Fibroblast of skin of abdomen (primary cell): ENCODE measurements at regions not wholly inside any gene's neighbourhood (a gene's known extent, or its start where the extent isn't known, plus 50 kb on each side); places are given as distances from the start of the nearest gene placed in this dataset.

Source experiments
- DNase-seq: peaks from one replicate; pipeline ENCODE4 v3.0.0-alpha.2; 2013

DNA sequence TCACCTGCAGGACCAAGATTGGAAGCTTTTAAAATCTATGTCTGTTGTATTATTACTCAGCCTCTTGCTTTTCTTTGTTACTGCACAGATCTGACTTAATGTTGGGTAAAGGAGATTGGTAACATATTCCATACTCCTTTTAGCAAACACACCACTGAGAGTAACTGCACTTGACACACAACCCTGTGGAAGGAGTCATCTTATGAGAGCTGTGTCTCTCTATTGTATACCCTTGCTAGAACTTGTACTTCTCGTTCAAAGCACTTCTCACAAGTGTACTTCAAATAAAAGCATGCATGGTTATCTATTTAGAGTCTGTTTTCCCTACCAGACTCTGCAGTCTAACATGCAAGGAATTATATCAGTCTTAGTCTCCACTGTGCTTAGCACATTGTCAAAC, 813.4 kb downstream of the ADGRL2 start:
- DNase-seq = no peak

DNA sequence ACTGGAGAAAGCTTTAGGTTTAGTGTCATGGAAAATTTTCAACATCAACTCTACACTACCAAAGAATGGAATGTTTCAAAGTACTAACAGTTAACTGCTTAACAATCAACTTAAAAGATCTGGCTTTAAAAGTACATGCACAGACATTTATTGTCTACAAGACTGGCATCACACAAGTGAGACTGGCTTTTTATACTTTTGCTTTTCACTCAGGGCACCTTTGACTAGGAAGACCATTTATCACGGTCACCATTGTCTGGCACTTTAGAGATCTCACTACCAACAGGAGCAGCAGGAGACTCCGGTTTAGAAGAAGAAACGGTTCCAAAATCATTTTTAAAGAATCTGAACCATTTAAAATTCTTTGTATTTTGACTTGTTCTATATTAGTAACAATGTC, 812.3 kb downstream of the ADGRL2 start:
- DNase-seq = no peak

- DNase-seq = no peak
These were observed 805.8 kb downstream of the ADGRL2 start for GRCh38 chr1:82606546-82606945.

GRCh38 chr1:82604524-82604923, 803.8 kb downstream of the ADGRL2 start:
- no peak for DNase-seq

DNA sequence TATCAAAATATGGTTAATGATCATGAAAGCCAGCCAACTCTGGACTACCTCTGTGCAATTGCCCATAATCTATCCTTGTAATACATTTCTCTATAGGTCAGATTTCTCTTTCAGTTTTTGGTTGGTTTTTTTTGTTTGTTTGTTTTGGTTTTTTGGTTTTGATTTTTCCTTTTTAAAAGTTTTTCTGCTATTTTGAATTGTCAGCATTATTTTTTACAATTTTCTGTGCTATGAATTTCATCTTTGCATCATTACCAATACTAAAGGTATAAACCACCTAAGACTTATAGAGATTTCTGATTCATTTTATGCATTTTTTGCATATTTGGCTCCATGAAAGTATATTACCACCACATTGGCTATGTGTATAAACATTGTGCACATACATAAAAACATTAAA, 799.6 kb downstream of the ADGRL2 start:
- no peak for DNase-seq

DNA sequence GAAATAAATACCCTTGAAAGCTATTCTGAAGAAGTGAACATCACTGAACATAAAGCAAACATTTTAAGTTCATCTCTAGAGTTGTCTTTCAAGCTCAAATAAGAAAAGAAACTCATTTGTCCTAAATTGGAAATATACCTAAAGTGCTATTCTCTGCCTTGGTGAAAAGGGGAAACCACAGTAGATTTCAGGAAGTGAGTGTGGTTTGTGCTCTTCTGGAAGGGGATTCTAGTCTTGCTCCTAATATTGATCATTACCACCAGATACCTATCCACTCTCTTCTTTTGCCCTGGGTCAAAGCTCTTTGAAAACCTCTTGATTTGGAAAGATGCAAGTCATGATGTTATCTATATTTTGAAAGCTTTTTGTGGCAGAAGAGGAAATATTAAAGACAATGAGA, 798.1 kb downstream of the ADGRL2 start:
- no peak for DNase-seq

DNA sequence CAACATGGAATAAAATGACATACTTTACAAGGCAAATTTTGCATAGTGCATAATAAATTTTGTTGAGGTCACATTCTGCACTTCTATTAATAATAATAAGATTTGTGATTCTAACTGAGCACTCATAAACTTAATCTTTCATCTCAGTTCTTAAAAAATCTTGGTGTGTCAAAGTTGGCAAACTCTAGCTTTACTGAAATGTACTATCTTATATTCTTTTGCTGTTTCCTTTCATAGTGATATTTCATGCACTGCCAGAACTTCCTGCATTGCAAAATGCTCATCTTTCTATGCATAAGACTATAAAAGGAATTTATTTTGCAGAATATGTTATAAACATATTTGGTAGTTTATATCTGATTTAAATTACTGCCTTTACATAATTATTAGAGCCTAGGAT, 797.6 kb downstream of the ADGRL2 start:
- DNase-seq = peak; percentile 1

GRCh38 chr1:82597649-82598048, 796.9 kb downstream of the ADGRL2 start:
- DNase-seq = peak; percentile 85

GRCh38 chr1:82597141-82597540, 796.4 kb downstream of the ADGRL2 start:
- no peak for DNase-seq

GRCh38 chr1:82593561-82593960, 792.8 kb downstream of the ADGRL2 start:
- peak; percentile 12 for DNase-seq

- no peak for DNase-seq
These were observed 788.9 kb downstream of the ADGRL2 start for GRCh38 chr1:82589588-82589987.

- no peak for DNase-seq
These were observed 786.6 kb downstream of the ADGRL2 start for GRCh38 chr1:82587371-82587770.

GRCh38 chr1:82586473-82586872, 785.7 kb downstream of the ADGRL2 start:
- peak; percentile 11 for DNase-seq

DNA sequence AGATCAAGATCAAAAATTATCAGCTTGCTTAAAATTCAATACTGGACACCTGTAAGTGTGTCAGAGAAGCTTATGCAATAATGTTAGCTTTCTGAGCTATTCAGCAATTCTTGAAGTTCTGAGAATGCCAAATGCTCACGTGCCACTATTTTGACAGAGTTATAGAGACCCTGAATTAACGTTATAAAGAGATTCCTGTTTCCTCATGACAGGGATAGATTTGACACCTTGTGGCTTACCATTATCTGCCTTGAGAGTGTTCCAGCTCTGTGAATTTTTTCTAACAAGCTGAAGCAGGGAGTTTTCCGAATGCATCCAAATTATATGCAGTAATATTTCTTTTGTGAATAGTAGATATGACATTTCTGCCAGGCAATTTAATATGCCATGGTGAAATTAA, 781.6 kb downstream of the ADGRL2 start:
- DNase-seq = no peak

DNA sequence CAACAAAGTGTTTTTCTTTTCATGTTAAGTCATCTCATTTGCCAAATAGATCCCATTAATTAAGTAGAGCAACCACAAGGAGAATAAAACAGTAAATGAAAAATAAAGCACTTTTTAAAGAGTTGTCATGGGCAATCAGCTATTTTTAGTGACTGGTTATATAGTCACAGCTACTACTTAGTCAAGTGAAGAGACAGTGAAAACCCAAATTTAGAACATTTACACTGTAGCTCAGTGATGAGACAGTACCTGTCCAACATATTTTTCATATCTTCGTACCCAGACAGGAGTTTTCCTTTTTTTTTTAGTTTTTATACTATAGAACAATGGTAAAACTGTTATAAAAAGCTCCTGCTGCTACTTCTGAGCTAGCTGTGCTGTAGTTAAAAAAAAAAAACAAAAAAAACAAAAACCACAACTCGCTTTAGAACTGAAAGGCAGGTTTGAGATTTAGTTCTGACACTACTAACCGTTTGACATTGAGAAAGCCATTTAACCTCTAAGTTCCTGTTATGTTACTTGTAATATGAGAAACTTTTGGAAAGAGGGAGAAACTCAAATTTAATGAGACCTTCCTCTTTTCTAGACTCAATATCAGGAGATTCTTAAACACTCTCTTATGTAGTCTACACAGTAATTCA, 777.5 kb downstream of the ADGRL2 start:
- DNase-seq = no peak

DNA sequence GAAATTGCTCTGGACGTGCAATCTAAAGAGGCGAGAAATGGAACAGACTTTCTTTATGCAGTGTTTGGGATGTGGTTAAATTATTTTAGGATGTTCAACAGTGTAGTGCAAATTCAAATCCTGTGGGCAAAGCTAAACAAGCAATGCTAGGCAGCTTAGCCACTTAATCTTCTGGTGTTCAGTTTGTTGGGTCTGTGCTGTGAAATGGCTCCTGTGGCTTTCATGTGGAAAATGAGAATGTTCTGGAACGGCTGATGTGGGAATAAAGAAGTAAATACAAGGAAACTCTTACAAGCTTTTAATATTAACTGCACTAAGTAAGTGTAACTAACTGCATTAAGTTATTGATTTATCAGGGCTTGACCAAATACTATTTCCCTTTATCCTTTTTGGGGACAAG, 766.6 kb downstream of the ADGRL2 start:
- no peak for DNase-seq

DNA sequence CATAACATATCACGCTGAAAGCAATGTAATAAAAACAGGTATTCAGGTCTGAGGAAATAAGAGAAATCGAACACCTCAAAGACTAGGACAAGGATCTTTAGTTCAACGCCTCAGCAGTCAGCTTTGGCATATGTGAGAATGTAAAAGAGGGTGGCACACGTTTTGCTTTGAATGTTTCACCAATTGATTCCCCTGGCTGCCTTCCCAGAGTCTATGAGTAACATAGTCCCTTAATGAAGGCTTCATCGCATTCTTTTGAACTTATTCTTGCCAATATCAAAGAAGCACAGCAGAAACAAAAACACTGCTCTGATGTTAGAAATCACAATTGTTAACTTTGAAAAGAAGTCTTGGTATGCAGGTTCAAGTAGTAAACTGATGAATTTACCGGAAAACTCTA, 764.8 kb downstream of the ADGRL2 start:
- peak; percentile 83 for DNase-seq

DNA sequence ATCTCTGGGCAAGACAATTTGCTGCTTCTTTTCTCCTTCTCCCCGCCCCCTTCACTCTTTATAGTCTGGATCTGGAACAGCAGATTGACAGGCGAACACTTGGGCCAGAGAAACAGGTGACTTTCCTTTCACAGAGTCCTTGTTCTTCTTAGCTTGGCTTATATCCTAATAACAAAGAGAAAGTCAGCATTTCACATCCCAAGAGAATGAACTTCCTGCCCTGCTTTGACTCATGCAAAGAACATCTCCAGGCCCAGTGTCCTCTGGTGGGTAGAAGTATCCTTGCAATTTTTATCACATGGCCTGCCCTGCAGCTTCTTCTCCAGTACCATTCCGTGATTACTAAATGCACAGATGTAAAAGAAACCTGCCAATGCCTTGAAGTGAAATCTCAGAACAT, 764.4 kb downstream of the ADGRL2 start:
- peak; percentile 84 for DNase-seq

DNA sequence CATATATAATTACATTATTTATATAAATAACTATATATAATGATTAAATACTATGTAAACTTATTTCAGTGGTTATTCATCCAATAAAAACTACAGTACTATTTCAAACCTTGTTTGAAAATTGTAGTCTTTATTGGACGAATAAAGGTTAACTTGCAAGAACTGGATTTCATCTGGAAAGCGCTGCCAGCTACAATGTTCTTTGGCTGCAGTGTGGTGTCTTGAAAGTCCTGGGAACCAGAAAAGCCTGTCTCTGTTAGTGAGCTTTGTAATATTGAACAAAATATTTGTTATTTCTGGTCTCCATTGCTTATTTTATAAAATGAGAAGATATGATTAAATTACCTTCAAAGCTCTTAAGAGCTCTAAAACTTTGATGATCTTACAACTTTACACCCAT, 763.6 kb downstream of the ADGRL2 start:
- DNase-seq = no peak

GRCh38 chr1:82562448-82562847, 761.7 kb downstream of the ADGRL2 start:
- no peak for DNase-seq

- DNase-seq = no peak
These were observed 759.8 kb downstream of the ADGRL2 start for GRCh38 chr1:82560566-82560965.

- DNase-seq = no peak
These were observed 754.8 kb downstream of the ADGRL2 start for GRCh38 chr1:82555501-82555900.

- no peak for DNase-seq
These were observed 749.1 kb downstream of the ADGRL2 start for GRCh38 chr1:82549841-82550240.

GRCh38 chr1:82542766-82543165, 742.0 kb downstream of the ADGRL2 start:
- DNase-seq = peak; percentile 19

DNA sequence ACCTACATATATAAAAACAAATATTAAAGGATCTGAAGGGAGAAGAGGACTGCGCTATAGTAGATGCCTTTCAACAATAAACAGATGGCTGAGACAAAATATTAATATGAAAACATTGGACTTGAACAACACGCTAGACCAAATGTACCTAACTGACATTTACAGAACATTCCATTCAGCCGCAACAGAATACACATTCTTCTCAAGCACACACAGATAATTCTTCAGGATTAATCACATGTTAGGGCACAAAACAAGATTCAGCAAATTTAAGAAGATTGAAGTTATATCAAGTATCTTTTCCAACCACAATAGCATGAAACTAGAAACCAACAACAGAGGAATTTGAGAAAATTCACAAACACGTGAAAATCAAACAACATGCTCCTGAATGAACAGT, 741.4 kb downstream of the ADGRL2 start:
- DNase-seq = no peak
